GM18861 (cell line): ENCODE measurements at regions not wholly inside any gene's neighbourhood (a gene's known extent, or its start where the extent isn't known, plus 50 kb on each side); places are given as distances from the start of the nearest gene placed in this dataset.

Source experiments
- ATAC-seq: cut with Tn5 transposase; IDR thresholded peaks from one replicate; pipeline ENCODE4 v1.9.1; 2021; ENCODE audit not compliant: unreplicated experiment

- ATAC-seq, result no peak
Measured at GRCh38 chr10:64468219-64468618, 947.0 kb downstream of the REEP3 start.

GRCh38 chr10:64476506-64476905 lies 955.3 kb downstream of the REEP3 start:
- no peak for ATAC-seq

GRCh38 chr10:64477791-64478190 lies 956.6 kb downstream of the REEP3 start:
- ATAC-seq, result no peak

GRCh38 chr10:64484811-64485330 lies 963.7 kb downstream of the REEP3 start:
- ATAC-seq, result no peak

GRCh38 chr10:64486149-64486548 lies 964.9 kb downstream of the REEP3 start:
- ATAC-seq, result no peak

GRCh38 chr10:64486901-64487300 lies 965.7 kb downstream of the REEP3 start:
- ATAC-seq, result no peak

- no peak for ATAC-seq
Measured at GRCh38 chr10:64494901-64495300, 973.7 kb downstream of the REEP3 start.

- no peak for ATAC-seq
Measured at GRCh38 chr10:64497306-64497705, 976.1 kb downstream of the REEP3 start.

GRCh38 chr10:64501807-64502206 lies 980.6 kb downstream of the REEP3 start:
- no peak for ATAC-seq

GRCh38 chr10:64502936-64503335 lies 981.7 kb downstream of the REEP3 start:
- no peak for ATAC-seq

- ATAC-seq, result no peak
Measured at GRCh38 chr10:64503429-64503828, 982.2 kb downstream of the REEP3 start.

GRCh38 chr10:64505501-64505900 lies 984.3 kb downstream of the REEP3 start:
- ATAC-seq, result no peak

- ATAC-seq, result no peak
Measured at GRCh38 chr10:64506963-64507362, 985.8 kb downstream of the REEP3 start.

- ATAC-seq, result no peak
Measured at GRCh38 chr10:64507651-64508028, 986.4 kb downstream of the REEP3 start.

- no peak for ATAC-seq
Measured at GRCh38 chr10:64508029-64508661, 986.9 kb downstream of the REEP3 start.

- ATAC-seq, result no peak
Measured at GRCh38 chr10:64515970-64516699, 994.9 kb downstream of the REEP3 start.

- ATAC-seq, result no peak
Measured at GRCh38 chr10:64518456-64518855, 997.3 kb downstream of the REEP3 start.

- ATAC-seq, result no peak
Measured at GRCh38 chr10:64519427-64519826, 998.2 kb downstream of the REEP3 start.

- ATAC-seq, result no peak
Measured at GRCh38 chr10:64519831-64520230, 998.6 kb downstream of the REEP3 start.

GRCh38 chr10:64523065-64523759 lies 1002.0 kb downstream of the REEP3 start:
- no peak for ATAC-seq

- no peak for ATAC-seq
Measured at GRCh38 chr10:64528294-64529002, 1007.2 kb downstream of the REEP3 start.
